A172 (cell line): ENCODE measurements at regions not wholly inside any gene's neighbourhood (a gene's known extent, or its start where the extent isn't known, plus 50 kb on each side); places are given as distances from the start of the nearest gene placed in this dataset.
"Not testable (repeated sequence)": the region's sequence is repeated elsewhere in the genome, so short reads cannot be mapped to it uniquely, and the experiment has no call there.

Source experiments
- DNase-seq: peaks from one replicate; pipeline ENCODE4 v3.0.0-alpha.2; 2015; ENCODE audit warnings: low spot score

DNA sequence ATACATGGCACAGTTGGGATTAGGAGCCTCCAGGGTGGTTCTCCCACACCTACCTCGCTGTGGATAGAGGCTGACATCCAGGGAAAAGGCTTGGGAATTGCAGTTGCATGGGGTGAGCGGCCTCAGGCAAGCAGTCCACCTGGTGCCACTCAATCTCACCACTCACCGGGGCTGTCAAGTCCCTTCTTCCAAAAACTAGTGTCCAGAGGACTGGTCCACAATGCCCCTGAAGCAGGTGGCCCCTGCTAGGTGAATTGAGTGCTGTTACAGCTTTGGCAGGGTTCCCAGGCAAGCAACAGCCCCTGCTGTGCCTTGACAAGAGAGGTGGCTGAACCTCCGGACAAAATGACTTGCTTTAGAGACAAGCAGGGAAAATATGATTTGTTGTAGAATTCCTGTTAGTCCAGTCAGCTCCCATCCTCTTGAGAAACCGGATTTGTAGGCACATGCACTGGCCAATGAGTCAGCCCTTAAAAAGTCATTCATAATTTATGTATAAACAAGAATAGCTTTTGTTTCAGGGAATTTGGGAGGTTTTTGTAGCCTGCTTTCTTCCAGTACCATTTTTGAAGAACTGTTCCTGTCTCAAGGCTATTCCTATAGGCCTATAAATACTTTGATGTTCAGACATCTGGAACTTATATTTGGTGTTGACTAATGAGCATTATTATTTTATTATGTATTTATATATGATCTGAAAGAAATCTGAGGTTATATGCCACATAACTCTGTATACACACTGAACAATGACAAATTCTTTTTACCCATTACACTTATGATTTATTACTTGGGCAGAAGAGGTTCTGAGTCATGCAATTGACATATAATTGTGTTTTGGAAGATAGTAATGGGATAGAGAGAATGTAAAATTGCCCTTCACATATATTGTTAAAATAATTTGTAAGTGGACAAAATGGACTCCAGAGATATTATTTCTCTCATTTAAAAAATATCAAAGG is 411.1 kb downstream of the ACTL7B start:
- peak; percentile 91 for DNase-seq

GRCh38 chr9:108443741-108444140 is 412.0 kb downstream of the ACTL7B start:
- DNase-seq = peak; percentile 66

- no peak for DNase-seq
These were observed 412.7 kb downstream of the ACTL7B start for GRCh38 chr9:108443019-108443633.

GRCh38 chr9:108442627-108443018 is 413.2 kb downstream of the ACTL7B start:
- DNase-seq = no peak

DNA sequence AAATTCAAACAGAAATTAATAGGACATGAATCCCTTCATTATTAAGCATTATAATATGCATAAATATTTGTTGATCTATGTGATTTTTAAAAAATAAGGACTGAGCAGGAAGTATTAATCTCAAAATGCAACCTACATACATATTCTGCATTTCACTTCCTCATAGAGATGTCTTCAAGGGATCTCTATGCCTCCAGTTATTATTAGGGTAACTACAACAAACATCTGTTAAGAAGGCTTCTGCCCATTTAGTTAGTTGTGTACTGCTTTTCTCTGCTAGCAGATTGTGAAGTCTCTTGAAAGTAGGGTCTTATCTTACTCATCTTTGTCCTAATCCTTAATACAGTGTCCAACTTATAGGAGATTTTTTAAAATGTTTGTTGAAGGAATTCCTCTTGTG is 414.1 kb downstream of the ACTL7B start:
- no peak for DNase-seq

DNA sequence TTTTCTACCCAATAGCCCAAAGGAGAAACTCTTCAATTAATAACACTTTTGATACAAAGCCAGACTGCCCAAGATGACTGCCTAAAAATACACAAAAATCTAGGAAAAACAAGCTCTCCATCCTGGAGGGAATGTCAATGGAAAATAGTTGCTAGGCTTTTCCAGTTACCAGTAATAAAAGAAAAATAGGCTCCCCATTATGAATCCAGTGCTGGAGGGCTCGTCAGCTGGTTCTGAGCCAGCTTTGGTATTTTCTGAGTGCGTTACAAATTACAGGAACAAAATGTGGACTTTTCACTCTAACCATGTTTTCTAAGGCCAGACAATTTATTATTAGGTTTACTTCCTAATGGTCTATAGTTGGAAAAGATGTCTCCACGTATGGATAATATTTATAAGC is 414.5 kb downstream of the ACTL7B start:
- DNase-seq = no peak

DNA sequence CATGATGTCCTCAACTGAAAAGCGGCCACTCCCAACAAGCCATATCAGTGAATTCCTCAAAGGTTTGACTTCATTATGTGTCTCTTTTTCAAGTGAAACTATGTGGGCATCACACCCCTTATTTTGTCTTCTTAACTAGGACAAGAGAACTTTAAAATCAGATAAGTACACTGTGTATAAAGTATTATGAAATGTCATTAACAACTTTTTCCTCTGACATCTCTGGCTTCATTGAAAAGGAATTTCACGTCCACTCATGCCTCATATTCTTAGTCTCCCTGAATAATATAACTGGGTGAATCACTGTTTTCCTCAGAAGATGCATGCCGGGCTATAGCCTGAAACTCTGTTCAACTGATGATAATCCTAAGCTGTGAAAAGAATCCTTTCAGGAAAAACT is 415.8 kb downstream of the ACTL7B start:
- peak; percentile 72 for DNase-seq

DNA sequence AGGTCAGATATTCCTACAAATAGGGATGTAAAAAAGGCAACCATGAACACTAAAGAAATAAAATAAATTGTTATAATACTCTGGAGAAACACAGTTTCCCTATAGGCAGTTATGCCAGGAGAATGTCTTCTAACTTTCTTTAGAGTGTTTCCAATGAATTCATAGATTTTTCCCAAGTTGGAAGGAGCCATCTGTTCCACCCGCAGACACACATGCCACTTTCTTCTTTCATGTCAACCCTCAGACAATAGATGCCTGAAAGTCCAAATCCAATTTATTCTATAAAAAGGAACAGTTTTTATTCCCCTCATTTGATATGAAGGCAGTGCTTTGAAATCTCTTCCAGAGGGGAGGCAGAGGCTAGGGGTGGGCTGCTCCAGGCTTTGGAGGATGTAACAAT is 418.1 kb downstream of the ACTL7B start:
- DNase-seq = no peak

DNA sequence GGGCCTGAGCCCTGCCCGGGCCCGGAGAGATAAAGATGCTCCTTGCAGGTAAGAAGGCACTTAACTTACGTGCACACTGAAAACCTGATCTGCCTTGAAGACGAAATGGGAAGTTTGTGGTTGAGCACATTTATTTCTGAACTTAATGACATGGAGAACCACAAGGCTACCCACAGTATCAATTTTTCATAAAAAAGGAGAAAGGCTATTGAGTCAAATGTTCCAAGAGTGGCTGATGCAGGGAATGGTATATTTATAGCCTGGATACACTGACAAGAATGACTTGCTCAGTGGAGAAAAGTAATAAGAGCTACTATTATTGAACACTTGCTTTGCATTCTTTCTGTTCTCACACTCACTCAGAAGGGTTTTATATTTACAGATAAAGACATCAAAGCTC is 419.3 kb downstream of the ACTL7B start:
- no peak for DNase-seq

- DNase-seq = no peak
These were observed 421.3 kb downstream of the ACTL7B start for GRCh38 chr9:108434502-108434901.

DNA sequence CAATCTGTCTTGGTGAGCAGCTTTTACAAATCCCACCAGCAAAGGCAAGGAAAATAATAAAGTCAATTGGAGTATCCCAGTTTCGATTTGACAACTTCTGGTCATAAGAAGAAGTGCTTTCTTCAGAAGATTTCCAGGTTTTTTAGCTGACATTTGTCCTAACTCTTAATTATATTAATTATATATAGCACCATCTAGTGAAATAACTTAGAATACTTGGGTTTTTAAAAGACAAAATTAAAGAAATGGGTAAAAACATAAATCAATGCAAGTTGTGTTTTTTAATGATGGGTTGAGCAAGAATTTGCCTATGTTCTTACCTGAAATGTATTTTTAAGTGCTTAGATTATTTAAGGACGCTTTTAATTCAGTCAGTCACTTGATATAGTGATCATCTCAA is 421.8 kb downstream of the ACTL7B start:
- DNase-seq = no peak

DNA sequence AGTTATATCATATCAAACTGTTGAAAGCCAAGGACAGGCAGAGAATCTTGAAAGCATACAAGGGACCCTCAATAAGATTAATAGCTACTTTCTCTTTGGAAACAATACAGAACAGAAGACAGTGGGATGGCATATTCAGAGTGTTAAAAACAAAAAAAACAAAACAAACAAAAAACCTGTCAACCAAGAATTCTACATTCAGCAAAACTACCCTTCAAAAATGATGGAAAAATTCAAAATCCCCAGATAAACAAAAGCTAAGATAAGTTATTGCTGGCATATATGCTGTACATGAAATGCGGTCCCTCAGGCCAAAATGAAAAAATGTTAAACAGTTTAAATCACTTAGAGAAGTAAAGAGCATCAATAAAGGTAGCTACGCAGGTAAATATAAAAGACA is 425.1 kb downstream of the ACTL7B start:
- no peak for DNase-seq

DNA sequence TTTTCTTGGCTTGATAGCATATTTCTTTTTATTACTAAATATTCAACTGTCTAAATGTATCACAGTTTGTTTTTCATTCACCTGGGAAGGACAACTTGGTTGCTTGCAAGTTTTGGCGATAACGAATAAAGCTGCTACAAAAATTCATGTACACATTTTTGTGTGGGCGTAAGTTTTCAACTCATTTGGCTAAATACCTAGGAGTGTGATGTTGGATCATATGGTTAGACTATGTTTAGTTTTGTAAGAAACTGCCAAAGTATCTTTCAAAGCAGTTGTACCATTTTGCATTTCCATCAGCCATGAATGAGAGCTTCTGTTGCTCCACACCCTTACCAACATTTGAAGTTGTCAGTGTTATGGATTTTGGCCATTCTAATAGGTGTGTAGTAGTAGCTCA is 428.0 kb downstream of the ACTL7B start:
- DNase-seq = no peak

- not testable (repeated sequence) for DNase-seq
These were observed 429.3 kb downstream of the ACTL7B start for GRCh38 chr9:108426421-108426940.

DNA sequence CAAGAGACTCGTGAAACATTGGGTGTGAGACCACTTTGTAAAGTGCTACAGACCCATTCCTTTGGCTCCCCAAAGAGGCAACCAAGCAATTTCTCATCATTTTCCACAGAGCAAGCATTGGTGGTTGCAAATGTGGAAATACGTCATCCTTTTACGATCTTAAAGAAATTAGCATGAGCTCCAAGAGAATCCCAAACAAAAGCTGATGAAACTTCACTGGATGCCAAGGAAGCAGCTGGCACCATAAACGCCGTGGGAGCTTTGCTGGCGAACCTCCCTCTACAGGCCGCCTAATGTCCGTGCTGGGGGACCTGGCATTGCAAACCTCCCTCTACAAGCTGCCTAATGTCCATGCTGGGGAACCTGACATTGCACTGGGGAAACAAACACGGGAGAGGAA is 432.4 kb downstream of the ACTL7B start:
- no peak for DNase-seq

- DNase-seq = no peak
These were observed 436.4 kb downstream of the ACTL7B start for GRCh38 chr9:108419379-108419778.

DNA sequence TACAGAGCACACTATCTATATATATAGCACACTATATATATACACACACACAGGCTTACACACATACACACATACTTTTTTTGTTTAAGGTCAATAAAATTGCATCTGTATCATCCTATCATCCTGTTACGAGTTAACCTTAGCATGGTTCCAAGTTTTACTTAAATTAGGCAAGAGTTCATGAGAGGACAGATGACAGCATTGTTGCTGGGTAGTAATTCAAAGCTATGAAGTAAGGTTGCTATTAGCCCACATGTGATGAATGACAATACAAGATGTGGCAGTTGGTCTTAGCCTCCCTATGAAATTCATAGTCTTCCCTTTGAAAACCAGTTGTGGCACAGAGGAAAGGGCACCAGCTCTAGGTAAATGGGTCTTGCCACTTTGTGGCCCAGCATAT is 438.1 kb downstream of the ACTL7B start:
- no peak for DNase-seq

DNA sequence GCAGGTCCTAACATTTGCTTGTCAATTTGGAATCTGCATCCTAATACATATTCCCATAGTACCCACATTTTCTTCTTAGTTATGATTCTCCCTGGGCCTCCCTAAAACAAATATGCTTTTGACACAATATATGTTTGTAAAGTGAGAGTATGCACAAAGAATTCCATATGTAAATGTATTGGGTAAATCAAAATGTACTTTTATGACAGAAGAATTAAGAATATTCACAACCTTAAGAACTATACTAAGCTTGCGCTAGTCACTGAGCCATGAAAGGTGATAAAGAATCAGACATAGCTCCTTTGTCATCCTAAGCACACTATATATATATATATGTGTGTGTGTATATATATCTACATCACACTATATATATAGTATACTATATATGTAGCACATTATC is 438.5 kb downstream of the ACTL7B start:
- no peak for DNase-seq

DNA sequence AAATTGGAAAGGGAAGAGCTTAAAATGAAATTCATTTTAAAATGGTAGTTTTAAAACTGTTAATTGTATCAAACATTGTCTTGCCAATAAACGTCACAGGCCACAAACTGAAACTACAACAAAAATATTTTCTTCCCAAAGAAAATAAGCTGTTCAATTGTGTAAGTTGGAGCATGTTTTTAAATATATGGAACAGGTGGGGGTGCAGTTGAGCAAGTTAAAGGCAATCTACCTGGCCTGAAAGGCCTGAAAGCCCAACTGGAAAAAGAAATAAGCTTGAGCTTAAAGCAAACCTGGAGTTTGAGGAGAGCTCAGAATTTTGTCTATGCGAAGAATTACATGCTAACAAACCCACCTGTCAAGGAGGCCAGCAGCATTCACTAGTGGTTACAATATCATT is 439.5 kb downstream of the ACTL7B start:
- no peak for DNase-seq

GRCh38 chr9:108413809-108414208 is 442.0 kb downstream of the ACTL7B start:
- DNase-seq = no peak

GRCh38 chr9:108412755-108413154 is 443.0 kb downstream of the ACTL7B start:
- peak; percentile 5 for DNase-seq

- DNase-seq = no peak
These were observed 444.2 kb downstream of the ACTL7B start for GRCh38 chr9:108411632-108412031.

- DNase-seq = no peak
These were observed 445.6 kb downstream of the ACTL7B start for GRCh38 chr9:108410161-108410560.
